ENCODE measurements at regions not wholly inside any gene's neighbourhood (a gene's known extent, or its start where the extent isn't known, plus 50 kb on each side); places are given as distances from the start of the nearest gene placed in this dataset.

DNA sequence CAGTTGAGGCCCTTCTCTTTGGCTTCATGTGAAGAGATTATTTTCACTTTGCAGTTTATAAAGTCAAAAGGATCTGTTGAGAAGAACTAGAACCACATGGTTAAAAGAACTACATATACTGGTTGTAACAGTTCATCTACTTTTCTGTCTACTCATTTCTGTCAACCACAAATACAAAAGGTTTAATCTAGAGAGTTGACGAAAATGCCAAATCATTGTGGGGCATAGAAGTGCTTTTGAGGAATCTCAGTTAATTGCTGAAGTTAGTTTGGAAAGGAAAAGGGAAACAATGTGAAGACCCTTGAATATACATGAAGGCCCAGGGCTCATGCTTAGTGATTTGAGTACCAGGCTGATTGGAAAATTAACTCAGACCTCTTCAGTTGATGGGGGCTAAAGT, 415.7 kb upstream of the ZP4 start:
- TF ChIP-seq RNF2 (IDR thresholded peaks at IDR 0.05; ENCODE audit: borderline replicate concordance, low read depth) (no peak), RCOR1 (IDR thresholded peaks at IDR 0.05; ENCODE audit: low read depth, low read length) (no peak), CTCF (IDR thresholded peaks at IDR 0.05) (no peak), CEBPB (IDR thresholded peaks at IDR 0.05) (no peak), EP300 (IDR thresholded peaks at IDR 0.05) (no peak), MAX (IDR thresholded peaks at IDR 0.05) (no peak), POLR2A (IDR thresholded peaks at IDR 0.05; ENCODE audit: low read length) (no peak), RFX5 (IDR thresholded peaks at IDR 0.05) (no peak), SMC3 (IDR thresholded peaks at IDR 0.05) (no peak), TP53 (CRISPR knock-in tag; IDR thresholded peaks at IDR 0.05) (no peak), ESRRA (IDR thresholded peaks at IDR 0.05; ENCODE audit: borderline replicate concordance, low read length) (no peak)
- TF ChIP-seq, protein P1, sequence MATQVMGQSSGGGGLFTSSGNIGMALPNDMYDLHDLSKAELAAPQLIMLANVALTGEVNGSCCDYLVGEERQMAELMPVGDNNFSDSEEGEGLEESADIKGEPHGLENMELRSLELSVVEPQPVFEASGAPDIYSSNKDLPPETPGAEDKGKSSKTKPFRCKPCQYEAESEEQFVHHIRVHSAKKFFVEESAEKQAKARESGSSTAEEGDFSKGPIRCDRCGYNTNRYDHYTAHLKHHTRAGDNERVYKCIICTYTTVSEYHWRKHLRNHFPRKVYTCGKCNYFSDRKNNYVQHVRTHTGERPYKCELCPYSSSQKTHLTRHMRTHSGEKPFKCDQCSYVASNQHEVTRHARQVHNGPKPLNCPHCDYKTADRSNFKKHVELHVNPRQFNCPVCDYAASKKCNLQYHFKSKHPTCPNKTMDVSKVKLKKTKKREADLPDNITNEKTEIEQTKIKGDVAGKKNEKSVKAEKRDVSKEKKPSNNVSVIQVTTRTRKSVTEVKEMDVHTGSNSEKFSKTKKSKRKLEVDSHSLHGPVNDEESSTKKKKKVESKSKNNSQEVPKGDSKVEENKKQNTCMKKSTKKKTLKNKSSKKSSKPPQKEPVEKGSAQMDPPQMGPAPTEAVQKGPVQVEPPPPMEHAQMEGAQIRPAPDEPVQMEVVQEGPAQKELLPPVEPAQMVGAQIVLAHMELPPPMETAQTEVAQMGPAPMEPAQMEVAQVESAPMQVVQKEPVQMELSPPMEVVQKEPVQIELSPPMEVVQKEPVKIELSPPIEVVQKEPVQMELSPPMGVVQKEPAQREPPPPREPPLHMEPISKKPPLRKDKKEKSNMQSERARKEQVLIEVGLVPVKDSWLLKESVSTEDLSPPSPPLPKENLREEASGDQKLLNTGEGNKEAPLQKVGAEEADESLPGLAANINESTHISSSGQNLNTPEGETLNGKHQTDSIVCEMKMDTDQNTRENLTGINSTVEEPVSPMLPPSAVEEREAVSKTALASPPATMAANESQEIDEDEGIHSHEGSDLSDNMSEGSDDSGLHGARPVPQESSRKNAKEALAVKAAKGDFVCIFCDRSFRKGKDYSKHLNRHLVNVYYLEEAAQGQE (IDR thresholded peaks at IDR 0.05), result no peak
- TF ChIP-seq, protein P2, sequence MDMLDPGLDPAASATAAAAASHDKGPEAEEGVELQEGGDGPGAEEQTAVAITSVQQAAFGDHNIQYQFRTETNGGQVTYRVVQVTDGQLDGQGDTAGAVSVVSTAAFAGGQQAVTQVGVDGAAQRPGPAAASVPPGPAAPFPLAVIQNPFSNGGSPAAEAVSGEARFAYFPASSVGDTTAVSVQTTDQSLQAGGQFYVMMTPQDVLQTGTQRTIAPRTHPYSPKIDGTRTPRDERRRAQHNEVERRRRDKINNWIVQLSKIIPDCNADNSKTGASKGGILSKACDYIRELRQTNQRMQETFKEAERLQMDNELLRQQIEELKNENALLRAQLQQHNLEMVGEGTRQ (IDR thresholded peaks at IDR 0.05), result no peak
